NT2/D1 (cell line): ENCODE measurements at regions not wholly inside any gene's neighbourhood (a gene's known extent, or its start where the extent isn't known, plus 50 kb on each side); places are given as distances from the start of the nearest gene placed in this dataset.

Experiments used
- SUZ12 ChIP-seq: IDR thresholded peaks from 2 replicates; pipeline ENCODE4 v1.6.1; 2011; ENCODE audit not compliant: insufficient read length, insufficient read depth; ENCODE audit errors: extremely low read depth
- YY1 ChIP-seq: IDR thresholded peaks from 2 replicates; pipeline ENCODE4 v1.6.1; 2011; ENCODE audit not compliant: insufficient read length, insufficient read depth
- ZNF274 ChIP-seq: IDR thresholded peaks from 2 replicates; pipeline ENCODE4 v1.6.1; 2011; ENCODE audit warnings: mild to moderate bottlenecking, low read depth, low read length

DNA sequence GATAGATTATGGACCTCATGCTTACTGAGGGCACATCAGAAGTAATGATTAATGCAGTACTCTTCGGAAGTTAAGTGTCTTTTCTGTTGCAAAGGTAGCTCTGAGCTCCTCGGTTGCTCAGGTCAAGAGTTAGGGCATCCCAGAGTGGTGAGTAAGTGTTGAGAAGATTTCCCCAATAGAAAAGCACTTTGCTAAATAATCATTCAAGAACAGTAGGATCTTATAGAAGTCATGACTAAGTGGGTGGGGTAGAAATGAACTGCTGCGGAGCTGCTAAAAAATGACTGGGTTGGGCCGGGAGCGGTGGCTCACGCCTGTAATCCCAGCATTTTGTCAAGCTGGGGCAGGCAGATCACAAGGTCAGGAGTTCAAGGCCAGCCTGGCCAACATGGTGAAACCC is 648.6 kb upstream of the CAMK1G start:
- TF ChIP-seq YY1 (no peak), ZNF274 (no peak), SUZ12 (no peak)
